Panc1 (cell line): ENCODE measurements at regions not wholly inside any gene's neighbourhood (a gene's known extent, or its start where the extent isn't known, plus 50 kb on each side); places are given as distances from the start of the nearest gene placed in this dataset.

Source experiments
- ATAC-seq: fragments of 200-7000 bp; cut with Tn5 transposase; 2 replicates; pipeline ENCODE4 v1.9.1; 2020; ENCODE audit warnings: mild to moderate bottlenecking, moderate library complexity
- BruUV-seq: library from RNA; stranded (reverse); fragments of 400-500 nt; replicated peaks from 2 replicates; lab custom pipeline; 2021; lab: Mats Ljungman, UMichigan
- CTCF ChIA-PET: fragments of 300-600 bp; sonication (Branson Sonifier 250); formaldehyde crosslinking; loops from one replicate; lab custom pipeline; 2022; ENCODE audit warnings: antibody characterized with exemption; lab: Charles Lee
- POLR2A ChIA-PET: fragments of 300-600 bp; sonication (Branson Sonifier 250); formaldehyde crosslinking; loops from one replicate; lab custom pipeline; 2022; ENCODE audit warnings: antibody characterized with exemption; lab: Charles Lee
- DNase-seq: peaks from one replicate; pipeline ENCODE4 v3.0.0-alpha.2; 2010; ENCODE audit warnings: low read depth, low spot score
- H3K27ac ChIP-seq: 2 replicates; pipeline ENCODE4 v1.5.1; 2011; ENCODE audit warnings: mild to moderate bottlenecking, low read length, inconsistent platforms
- H3K27me3 ChIP-seq: fragments of 200-500 bp; sonication (Bioruptor generic); 2 replicates; pipeline ENCODE4 v1.6.0; 2014; ENCODE audit warnings: low read length, inconsistent platforms; ENCODE audit not compliant: control insufficient read depth, insufficient read depth
- H3K36me3 ChIP-seq: fragments of 200-500 bp; sonication (Bioruptor generic); 2 replicates; pipeline ENCODE4 v1.5.1; 2014; ENCODE audit warnings: inconsistent platforms, mild to moderate bottlenecking, low read length, moderate library complexity; ENCODE audit not compliant: control insufficient read depth, insufficient read depth
- H3K4me1 ChIP-seq: 2 replicates; pipeline ENCODE4 v1.5.1; 2011; ENCODE audit warnings: inconsistent platforms, mild to moderate bottlenecking, low read length, moderate library complexity; ENCODE audit not compliant: control insufficient read depth, insufficient read depth
- H3K4me3 ChIP-seq, 2 experiments: 2 replicates each; pipeline ENCODE4 v1.5.1; 2011 to 2012; ENCODE audit warnings: low read depth in 2 of 2, low read length in 2 of 2, mild to moderate bottlenecking in 2 of 2, inconsistent platforms in 1 of 2, moderate library complexity in 1 of 2
- H3K9me3 ChIP-seq: fragments of 200-500 bp; sonication (Bioruptor generic); 2 replicates; pipeline ENCODE4 v1.5.1; 2014; ENCODE audit warnings: low read depth, mild to moderate bottlenecking, inconsistent platforms, low read length, moderate library complexity; ENCODE audit not compliant: control insufficient read depth, insufficient read depth
- CTCF ChIP-seq: fragments of 450-650 bp; IDR thresholded peaks from 2 replicates; pipeline ENCODE4 v1.5.1; 2017; ENCODE audit warnings: mild to moderate bottlenecking
- POLR2AphosphoS5 ChIP-seq: IDR thresholded peaks from 2 replicates; pipeline ENCODE4 v1.6.1; 2012; ENCODE audit warnings: mild to moderate bottlenecking, low read depth, low read length, moderate library complexity
- SIN3A ChIP-seq: IDR thresholded peaks from 2 replicates; pipeline ENCODE4 v1.6.1; 2012; ENCODE audit warnings: low read depth, mild to moderate bottlenecking, low read length, moderate library complexity, borderline replicate concordance; ENCODE audit not compliant: insufficient read depth
- TCF7L2 ChIP-seq: IDR thresholded peaks from 2 replicates; pipeline ENCODE4 v1.6.1; 2011; ENCODE audit warnings: mild to moderate bottlenecking, low read depth, low read length, inconsistent platforms
- in situ Hi-C: cut with HindIII; loops from 2 replicates; pipeline ENCODE4 v1.10.0; 2016; ENCODE audit warnings: low sequenced_read_pairs, low pct_unique_long_range_greater_than_20kb
- intact Hi-C: fragments of 100-400 bp; cut with micrococcal nuclease; formaldehyde crosslinking; loops from one replicate; pipeline ENCODE4 v1.10.0; 2022; ENCODE audit not compliant: unreplicated experiment
- TF ChIP-seq, protein P1 (sequence below), 2 experiments: IDR thresholded peaks; 2 replicates each; pipeline ENCODE4 v1.6.1; 2011 to 2012; ENCODE audit warnings: low read depth in 2 of 2, control low read depth in 1 of 2, low read length in 1 of 2, mild to moderate bottlenecking in 1 of 2, moderate library complexity in 1 of 2; ENCODE audit not compliant: insufficient read depth in 1 of 2

DNA sequence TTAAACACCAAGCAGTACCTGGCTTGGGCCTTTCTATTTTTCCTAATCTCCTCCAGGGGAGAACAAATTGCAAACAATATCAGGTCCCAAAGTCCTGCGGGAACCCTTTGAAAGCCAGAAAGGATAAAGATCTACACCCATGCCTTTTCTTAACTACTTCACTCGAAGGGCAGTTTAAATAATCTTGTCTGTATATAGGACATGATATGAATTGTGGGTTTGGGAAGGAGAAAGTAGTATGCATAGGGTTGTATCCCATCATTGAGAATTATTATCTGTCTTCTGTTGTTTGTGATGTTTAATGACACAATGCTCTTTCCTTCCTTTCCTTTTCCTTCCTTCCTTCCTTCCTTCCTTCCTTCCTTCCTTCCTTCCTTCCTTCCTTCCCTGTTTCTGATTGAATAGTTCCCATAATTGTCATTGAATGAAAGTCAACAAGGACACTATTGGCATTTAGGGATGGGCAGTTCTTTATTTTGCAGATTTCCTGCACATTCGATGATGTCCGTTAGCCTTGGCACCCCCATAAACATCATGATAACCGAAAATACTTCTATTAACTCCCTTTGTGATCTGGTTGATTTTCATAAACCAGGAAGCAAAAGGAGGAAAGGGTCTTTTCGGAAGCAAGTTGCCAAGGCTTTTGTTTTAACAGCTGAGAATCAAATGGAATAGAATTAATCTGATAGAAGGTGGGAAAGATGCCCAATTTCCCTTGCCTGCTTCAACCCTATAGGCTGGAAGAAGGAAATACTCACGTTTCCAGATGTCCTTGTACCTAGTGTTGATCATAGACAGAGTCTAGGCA lies 141.3 kb downstream of the ATG4C start:
- ATAC-seq (no peak), DNase-seq (no peak)
- intact Hi-C loops = no loop called here
- Histone ChIP-seq H3K4me1 (no peaks in the 10 kb centered on the region), H3K9me3 (no peaks in the 10 kb centered on the region), H3K27ac (no peak overlapping the region), H3K36me3 (no peaks in the 10 kb centered on the region; the same call in 1 of the 2 replicates), H3K27me3 (peaks cover 10% of the 10 kb centered on the region), H3K4me3 (no peak overlapping the region)
- TF ChIP-seq CTCF (no peak), SIN3A (no peak), TCF7L2 (no peak), POLR2AphosphoS5 (no peak)
- TF ChIP-seq, protein P1, sequence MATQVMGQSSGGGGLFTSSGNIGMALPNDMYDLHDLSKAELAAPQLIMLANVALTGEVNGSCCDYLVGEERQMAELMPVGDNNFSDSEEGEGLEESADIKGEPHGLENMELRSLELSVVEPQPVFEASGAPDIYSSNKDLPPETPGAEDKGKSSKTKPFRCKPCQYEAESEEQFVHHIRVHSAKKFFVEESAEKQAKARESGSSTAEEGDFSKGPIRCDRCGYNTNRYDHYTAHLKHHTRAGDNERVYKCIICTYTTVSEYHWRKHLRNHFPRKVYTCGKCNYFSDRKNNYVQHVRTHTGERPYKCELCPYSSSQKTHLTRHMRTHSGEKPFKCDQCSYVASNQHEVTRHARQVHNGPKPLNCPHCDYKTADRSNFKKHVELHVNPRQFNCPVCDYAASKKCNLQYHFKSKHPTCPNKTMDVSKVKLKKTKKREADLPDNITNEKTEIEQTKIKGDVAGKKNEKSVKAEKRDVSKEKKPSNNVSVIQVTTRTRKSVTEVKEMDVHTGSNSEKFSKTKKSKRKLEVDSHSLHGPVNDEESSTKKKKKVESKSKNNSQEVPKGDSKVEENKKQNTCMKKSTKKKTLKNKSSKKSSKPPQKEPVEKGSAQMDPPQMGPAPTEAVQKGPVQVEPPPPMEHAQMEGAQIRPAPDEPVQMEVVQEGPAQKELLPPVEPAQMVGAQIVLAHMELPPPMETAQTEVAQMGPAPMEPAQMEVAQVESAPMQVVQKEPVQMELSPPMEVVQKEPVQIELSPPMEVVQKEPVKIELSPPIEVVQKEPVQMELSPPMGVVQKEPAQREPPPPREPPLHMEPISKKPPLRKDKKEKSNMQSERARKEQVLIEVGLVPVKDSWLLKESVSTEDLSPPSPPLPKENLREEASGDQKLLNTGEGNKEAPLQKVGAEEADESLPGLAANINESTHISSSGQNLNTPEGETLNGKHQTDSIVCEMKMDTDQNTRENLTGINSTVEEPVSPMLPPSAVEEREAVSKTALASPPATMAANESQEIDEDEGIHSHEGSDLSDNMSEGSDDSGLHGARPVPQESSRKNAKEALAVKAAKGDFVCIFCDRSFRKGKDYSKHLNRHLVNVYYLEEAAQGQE (IDR thresholded peaks at IDR 0.05; ENCODE audit: insufficient read depth in 1 of 2, low read depth in 2 of 2, low read length in 1 of 2) = no peak
- POLR2A ChIA-PET = no interaction called here
- no TSS peak for BruUV-seq
- in situ Hi-C loops = no loop called here
- CTCF ChIA-PET = no interaction called here

GRCh38 chr1:62926681-62927252 lies 142.8 kb downstream of the ATG4C start:
- ChIA-PET POLR2A (no interaction called here), CTCF (no interaction called here)
- Histone ChIP-seq H3K27me3 (peaks cover 12% of the 10 kb centered on the region), H3K4me1 (no peaks in the 10 kb centered on the region), H3K4me3 (no peak overlapping the region), H3K36me3 (no peaks in the 10 kb centered on the region; the same call in 1 of the 2 replicates), H3K9me3 (no peaks in the 10 kb centered on the region), H3K27ac (no peak overlapping the region)
- in situ Hi-C loops = no loop called here
- ATAC-seq (no peak), DNase-seq (no peak)
- TF ChIP-seq TCF7L2 (no peak), CTCF (peak; percentile 35)
- no TSS peak for BruUV-seq
- intact Hi-C loops = no loop called here
